NCI-H2196 treated with DMSO at 0.1 percent for 48 hours (cell line): ENCODE measurements at regions not wholly inside any gene's neighbourhood (a gene's known extent, or its start where the extent isn't known, plus 50 kb on each side); places are given as distances from the start of the nearest gene placed in this dataset.

Experiments
- DNase-seq: peaks from one replicate; lab custom pipeline; 2025; ENCODE audit not compliant: unreplicated experiment; lab: John Stamatoyannopoulos, UW

DNA sequence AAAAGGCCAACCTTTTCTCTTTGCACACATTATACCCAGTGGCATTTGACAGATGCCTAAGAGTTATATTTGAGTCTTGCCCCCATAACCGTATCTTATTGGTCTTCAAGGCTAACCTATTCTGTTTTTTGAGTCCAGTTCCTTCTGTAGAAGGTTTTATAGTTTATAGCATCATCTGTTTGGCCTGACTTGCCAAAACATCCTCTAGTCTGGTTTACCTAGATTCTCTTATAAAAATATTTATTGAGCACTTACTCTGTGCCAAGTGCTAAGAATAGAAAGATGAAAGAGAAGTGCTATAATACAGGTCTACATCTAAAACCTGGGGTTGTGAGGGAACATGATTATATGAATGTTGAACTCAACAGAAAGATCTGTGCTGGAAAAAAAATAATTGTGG, 55.9 kb upstream of the PIP4K2A start:
- no peak for DNase-seq

DNA sequence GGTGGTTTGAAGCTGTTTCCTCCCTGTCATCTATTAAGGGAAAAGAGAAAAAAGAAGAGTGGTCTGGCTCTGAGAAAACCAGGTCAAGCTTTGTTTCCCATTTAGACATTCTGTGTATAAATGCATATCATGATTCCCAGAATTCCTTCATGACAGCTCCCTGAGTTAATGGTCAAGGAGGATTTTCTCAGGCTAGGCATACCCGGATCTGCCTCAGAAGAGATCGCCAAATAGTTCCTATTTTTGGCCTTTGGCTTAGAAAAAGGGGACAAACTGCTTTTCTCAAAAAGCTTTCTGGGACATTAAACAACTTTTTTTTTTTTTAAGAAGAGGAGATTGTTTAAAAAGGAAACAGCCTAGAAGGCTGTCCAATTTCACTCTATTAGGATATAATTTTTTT, 53.5 kb upstream of the PIP4K2A start:
- no peak for DNase-seq

DNA sequence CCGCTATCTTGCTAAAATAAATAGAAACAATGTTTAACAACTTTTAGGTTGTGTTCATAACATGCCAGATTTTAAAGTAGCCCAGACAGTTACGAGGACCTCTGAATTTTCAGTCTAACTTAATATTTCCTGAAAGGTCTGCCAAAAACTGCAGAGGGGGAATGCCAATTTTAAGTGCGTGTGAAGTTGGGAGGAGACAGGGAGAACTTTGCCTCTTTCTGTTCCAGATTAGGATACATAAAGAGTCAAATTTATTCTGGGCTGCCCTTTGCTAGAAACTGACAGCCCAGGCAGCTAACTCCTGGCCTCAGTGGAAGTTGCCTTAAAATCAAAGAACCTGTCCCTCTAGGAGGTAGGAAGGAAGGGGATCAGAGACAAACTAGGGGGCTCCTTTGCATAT, 52.3 kb upstream of the PIP4K2A start:
- DNase-seq, result no peak

DNA sequence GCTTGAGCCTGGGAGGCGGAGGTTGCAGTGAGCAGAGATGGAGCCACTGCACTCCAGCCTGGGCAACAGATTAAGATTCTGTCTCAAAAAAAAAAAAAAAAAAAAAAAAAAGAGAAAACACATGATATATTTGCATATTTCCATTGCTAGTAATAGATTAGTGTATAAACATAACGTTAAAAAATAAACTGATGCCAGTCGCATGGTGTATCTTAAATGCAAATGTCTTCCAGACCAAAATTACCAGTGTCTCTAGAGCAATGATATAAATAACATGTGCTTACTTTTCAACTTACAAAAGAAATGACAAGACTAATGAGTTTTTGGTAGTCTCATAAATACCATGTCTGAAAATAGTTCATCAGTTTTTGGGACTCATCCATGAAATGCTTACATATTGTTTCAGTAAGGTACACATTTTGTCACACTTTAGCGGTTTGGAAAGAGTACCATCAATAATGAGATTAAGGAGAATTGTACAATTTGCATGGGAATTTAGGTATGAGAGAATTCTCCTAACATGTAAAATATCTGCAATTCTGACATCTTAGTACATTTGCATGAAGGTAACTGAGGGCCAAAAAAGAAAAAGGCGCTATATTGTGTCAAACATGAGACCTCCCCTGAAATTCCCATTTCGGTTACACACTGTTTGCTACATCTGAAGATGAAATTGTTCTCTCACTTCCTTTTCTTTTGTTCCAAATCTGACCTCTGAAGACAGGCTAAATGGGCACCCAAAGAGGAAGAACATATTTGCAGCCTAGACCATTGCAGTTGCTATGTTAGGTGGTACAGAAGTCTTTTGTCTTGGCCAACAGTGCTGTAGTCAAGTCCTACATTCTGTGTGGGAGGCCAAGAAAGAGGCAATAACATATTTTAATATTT, 51.5 kb upstream of the PIP4K2A start:
- no peak for DNase-seq

DNA sequence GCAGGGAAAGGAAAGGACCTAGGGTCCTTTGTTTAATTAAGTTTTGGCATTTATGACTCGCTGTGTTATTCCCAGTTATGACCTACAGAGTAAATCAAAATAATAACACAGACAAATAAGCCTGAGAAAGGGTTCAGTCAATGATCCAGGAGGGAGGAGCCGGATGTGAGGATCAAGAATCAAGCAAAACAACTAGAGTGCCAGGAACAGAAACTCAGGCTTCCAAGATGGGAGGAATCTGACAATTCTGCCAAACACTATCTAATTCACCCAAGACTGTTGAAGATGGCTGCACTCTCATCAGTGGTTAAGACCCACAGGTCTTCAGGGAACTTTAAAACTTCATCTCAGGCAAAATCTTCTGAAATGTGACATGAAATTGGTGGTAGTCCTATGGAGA, 50.3 kb upstream of the PIP4K2A start:
- DNase-seq, result no peak
